Calu3 (cell line): ENCODE measurements at regions not wholly inside any gene's neighbourhood (a gene's known extent, or its start where the extent isn't known, plus 50 kb on each side); places are given as distances from the start of the nearest gene placed in this dataset.

ENCODE experiments used
- BruUV-seq: library from RNA; stranded (reverse); fragments of 400-500 nt; replicated peaks from 2 replicates; lab custom pipeline; 2021; lab: Mats Ljungman, UMichigan
- CTCF ChIA-PET: fragments of 300-600 bp; sonication (Branson Sonifier 250); formaldehyde crosslinking; loops from one replicate; lab custom pipeline; 2022; ENCODE audit warnings: antibody characterized with exemption; lab: Charles Lee
- DNase-seq: peaks from one replicate; pipeline ENCODE4 v3.0.0; 2022
- H3K27ac Mint-ChIP-seq: one replicate; pipeline ENCODE4 v1.8.0; 2022; ENCODE audit warnings: mixed read lengths; ENCODE audit not compliant: unreplicated experiment
- H3K27me3 Mint-ChIP-seq: one replicate; pipeline ENCODE4 v1.8.0; 2022; ENCODE audit warnings: mixed read lengths; ENCODE audit not compliant: unreplicated experiment
- H3K36me3 Mint-ChIP-seq: one replicate; pipeline ENCODE4 v1.8.0; 2022; ENCODE audit warnings: mild to moderate bottlenecking, moderate library complexity, mixed read lengths; ENCODE audit not compliant: insufficient read depth, unreplicated experiment
- H3K4me1 Mint-ChIP-seq: one replicate; pipeline ENCODE4 v1.8.0; 2022; ENCODE audit warnings: mild to moderate bottlenecking, low read depth, mixed read lengths; ENCODE audit not compliant: unreplicated experiment
- H3K4me3 Mint-ChIP-seq: one replicate; pipeline ENCODE4 v1.8.0; 2022; ENCODE audit warnings: mild to moderate bottlenecking, low read depth, moderate library complexity, mixed read lengths; ENCODE audit not compliant: unreplicated experiment
- H3K9me3 Mint-ChIP-seq: one replicate; pipeline ENCODE4 v1.8.0; 2022; ENCODE audit warnings: low read depth, mixed read lengths; ENCODE audit not compliant: unreplicated experiment
- intact Hi-C: fragments of 100-400 bp; cut with micrococcal nuclease; formaldehyde crosslinking; loops from one replicate; pipeline ENCODE4 v1.10.0; 2022; ENCODE audit not compliant: unreplicated experiment
- TF ChIP-seq, protein P1 (sequence below): fragments of 200-600 bp; IDR thresholded peaks from one replicate; pipeline ENCODE4 v1.8.0; 2022; ENCODE audit warnings: antibody characterized with exemption; ENCODE audit not compliant: unreplicated experiment

GRCh38 chr16:64693946-64694345 is 427.9 kb downstream of the CDH11 start:
- H3K4me3 Mint-ChIP-seq, result no peak overlapping the region
- intact Hi-C loops, result no loop called here
- CTCF ChIA-PET, result no interaction called here
- H3K27ac Mint-ChIP-seq, result no peak overlapping the region
- no peaks in the 10 kb centered on the region for H3K27me3 Mint-ChIP-seq
- peaks cover 7% of the 10 kb centered on the region for H3K9me3 Mint-ChIP-seq
- DNase-seq, result no peak
- H3K36me3 Mint-ChIP-seq, result no peaks in the 10 kb centered on the region
- TF ChIP-seq, protein P1, sequence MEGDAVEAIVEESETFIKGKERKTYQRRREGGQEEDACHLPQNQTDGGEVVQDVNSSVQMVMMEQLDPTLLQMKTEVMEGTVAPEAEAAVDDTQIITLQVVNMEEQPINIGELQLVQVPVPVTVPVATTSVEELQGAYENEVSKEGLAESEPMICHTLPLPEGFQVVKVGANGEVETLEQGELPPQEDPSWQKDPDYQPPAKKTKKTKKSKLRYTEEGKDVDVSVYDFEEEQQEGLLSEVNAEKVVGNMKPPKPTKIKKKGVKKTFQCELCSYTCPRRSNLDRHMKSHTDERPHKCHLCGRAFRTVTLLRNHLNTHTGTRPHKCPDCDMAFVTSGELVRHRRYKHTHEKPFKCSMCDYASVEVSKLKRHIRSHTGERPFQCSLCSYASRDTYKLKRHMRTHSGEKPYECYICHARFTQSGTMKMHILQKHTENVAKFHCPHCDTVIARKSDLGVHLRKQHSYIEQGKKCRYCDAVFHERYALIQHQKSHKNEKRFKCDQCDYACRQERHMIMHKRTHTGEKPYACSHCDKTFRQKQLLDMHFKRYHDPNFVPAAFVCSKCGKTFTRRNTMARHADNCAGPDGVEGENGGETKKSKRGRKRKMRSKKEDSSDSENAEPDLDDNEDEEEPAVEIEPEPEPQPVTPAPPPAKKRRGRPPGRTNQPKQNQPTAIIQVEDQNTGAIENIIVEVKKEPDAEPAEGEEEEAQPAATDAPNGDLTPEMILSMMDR, result no peak
- H3K4me1 Mint-ChIP-seq, result no peaks in the 10 kb centered on the region
- no TSS peak for BruUV-seq

DNA sequence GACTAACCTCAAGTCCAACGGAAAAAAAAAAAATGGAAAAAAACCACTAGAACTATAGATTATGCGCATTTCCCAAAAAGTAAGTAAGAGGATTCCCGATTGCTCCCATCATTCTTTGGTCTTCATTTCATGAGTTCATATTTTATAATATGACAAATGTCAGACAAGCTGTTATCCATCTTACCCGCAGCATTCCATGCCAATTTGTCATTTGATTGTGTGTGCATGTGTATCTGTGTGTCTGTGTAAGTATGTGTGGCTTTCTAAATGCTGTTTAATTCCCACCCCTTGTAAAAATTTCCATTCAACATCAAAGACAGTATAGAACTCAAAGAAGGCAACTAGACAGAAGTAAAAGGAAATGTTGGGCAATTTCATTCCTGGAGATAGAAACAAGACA is 434.1 kb downstream of the CDH11 start:
- no peak for DNase-seq
- no peaks in the 10 kb centered on the region for H3K27me3 Mint-ChIP-seq
- CTCF ChIA-PET, result no interaction called here
- intact Hi-C loops, result no loop called here
- H3K36me3 Mint-ChIP-seq, result no peaks in the 10 kb centered on the region
- BruUV-seq, result no TSS peak
- peaks cover 28% of the 10 kb centered on the region for H3K9me3 Mint-ChIP-seq
- TF ChIP-seq, protein P1, result no peak
- no peaks in the 10 kb centered on the region for H3K4me1 Mint-ChIP-seq
- H3K27ac Mint-ChIP-seq, result no peak overlapping the region
- no peak overlapping the region for H3K4me3 Mint-ChIP-seq

DNA sequence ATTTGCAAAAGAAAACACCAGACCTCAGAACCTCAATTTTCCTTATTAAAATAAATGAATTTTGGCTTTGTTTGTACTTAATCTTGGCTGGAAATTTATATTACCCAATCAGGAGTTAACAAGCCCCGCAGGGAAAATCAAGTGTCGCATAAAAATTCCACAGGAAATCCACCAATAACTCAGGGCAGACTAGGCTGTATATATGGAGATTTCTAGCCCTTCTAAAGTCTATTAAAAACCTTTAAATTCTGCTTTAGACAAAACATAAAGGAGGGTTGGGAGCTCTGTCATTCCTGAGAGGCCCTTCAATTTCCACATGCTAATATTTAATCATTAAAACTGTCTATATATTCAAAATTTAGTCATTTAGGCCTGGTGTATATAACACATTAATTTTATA is 434.7 kb downstream of the CDH11 start:
- H3K36me3 Mint-ChIP-seq, result no peaks in the 10 kb centered on the region
- DNase-seq, result no peak
- H3K4me1 Mint-ChIP-seq, result no peaks in the 10 kb centered on the region
- H3K4me3 Mint-ChIP-seq, result no peak overlapping the region
- intact Hi-C loops, result no loop called here
- CTCF ChIA-PET, result no interaction called here
- H3K9me3 Mint-ChIP-seq, result peaks cover 32% of the 10 kb centered on the region
- TF ChIP-seq, protein P1, result no peak
- BruUV-seq, result no TSS peak
- H3K27ac Mint-ChIP-seq, result no peak overlapping the region
- H3K27me3 Mint-ChIP-seq, result no peaks in the 10 kb centered on the region

- Mint-ChIP-seq H3K27ac (no peak overlapping the region), H3K4me3 (no peak overlapping the region), H3K4me1 (no peaks in the 10 kb centered on the region), H3K9me3 (peaks cover 33% of the 10 kb centered on the region), H3K27me3 (no peaks in the 10 kb centered on the region), H3K36me3 (no peaks in the 10 kb centered on the region)
- TF ChIP-seq, protein P1, result no peak
- CTCF ChIA-PET, result no interaction called here
- no TSS peak for BruUV-seq
- no peak for DNase-seq
- intact Hi-C loops, result no loop called here
Measured at GRCh38 chr16:64679976-64680690, 441.7 kb downstream of the CDH11 start.
